ENCODE measurements at regions not wholly inside any gene's neighbourhood (a gene's known extent, or its start where the extent isn't known, plus 50 kb on each side); places are given as distances from the start of the nearest gene placed in this dataset.

DNA sequence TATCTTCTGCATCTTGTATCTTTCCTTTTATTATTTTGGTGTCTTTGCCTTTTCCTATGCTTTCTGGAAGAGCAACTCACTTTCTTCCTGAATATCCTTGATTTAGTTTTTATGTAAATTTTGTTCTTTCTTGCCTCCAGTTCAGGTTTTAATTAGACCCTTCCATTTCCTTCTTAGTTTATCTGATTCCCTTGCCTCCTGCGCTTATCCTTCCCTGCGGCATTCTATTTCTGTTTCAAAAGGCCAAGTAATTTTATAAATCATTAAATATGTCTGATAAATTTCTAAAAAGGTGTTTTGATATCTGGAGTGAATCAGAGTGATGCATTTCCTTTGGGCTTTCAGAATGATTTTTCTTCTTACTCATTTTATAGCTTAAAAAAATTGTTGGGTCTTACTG lies 167.7 kb upstream of the WDR11 start:
- TF ChIP-seq CTCF (IDR thresholded peaks at IDR 0.05; ENCODE audit: insufficient read depth in 1 of 2, low read depth in 1 of 2, low read length in 1 of 2, severe bottlenecking in 1 of 2, unreplicated experiment in 1 of 2), result no peak
- H3K27ac Mint-ChIP-seq (ENCODE audit: unreplicated experiment), result no peak overlapping the region
- no peaks in the 10 kb centered on the region for H3K9me3 Mint-ChIP-seq (ENCODE audit: unreplicated experiment)

GRCh38 chr10:120684226-120684625 lies 166.9 kb upstream of the WDR11 start:
- Mint-ChIP-seq H3K27ac (ENCODE audit: unreplicated experiment) (no peak overlapping the region), H3K4me1 (ENCODE audit: low read depth, unreplicated experiment) (no peaks in the 10 kb centered on the region)
- CTCF ChIA-PET, result no interaction called here

More for the DNA sequence above, 167.7 kb upstream of the WDR11 start:
- ChIA-PET POLR2A (no interaction called here), CTCF (no interaction called here)
- intact Hi-C loops (cut with micrococcal nuclease; ENCODE audit: unreplicated experiment), result no loop called here
- Mint-ChIP-seq H3K4me3 (ENCODE audit: unreplicated experiment) (no peak overlapping the region), H3K4me1 (ENCODE audit: low read depth, unreplicated experiment) (no peaks in the 10 kb centered on the region), H3K36me3 (ENCODE audit: insufficient read depth, unreplicated experiment) (no peaks in the 10 kb centered on the region), H3K27me3 (ENCODE audit: insufficient read depth, unreplicated experiment) (peaks cover 10% of the 10 kb centered on the region)
- Histone ChIP-seq H3K27me3 (replicated peaks; ENCODE audit: control insufficient read depth, insufficient read depth, low read length) (no peaks in the 10 kb centered on the region; the same call in 1 of the 2 replicates), H3K36me3 (ENCODE audit: control insufficient read depth, insufficient read depth, low read length) (no peaks in the 10 kb centered on the region), H3K4me1 (no peaks in the 10 kb centered on the region), H3K9me3 (no peaks in the 10 kb centered on the region), H3K4me3 (ENCODE audit: low read depth, low read length) (no peak overlapping the region)
- BruUV-seq (replicated peaks), result no TSS peak
- no peak for DNase-seq

GRCh38 chr10:120685136-120685535 lies 166.0 kb upstream of the WDR11 start:
- Mint-ChIP-seq H3K4me3 (ENCODE audit: unreplicated experiment) (no peak overlapping the region), H3K27me3 (ENCODE audit: insufficient read depth, unreplicated experiment) (peaks cover 10% of the 10 kb centered on the region), H3K9me3 (ENCODE audit: unreplicated experiment) (no peaks in the 10 kb centered on the region), H3K4me1 (ENCODE audit: low read depth, unreplicated experiment) (no peaks in the 10 kb centered on the region), H3K27ac (ENCODE audit: unreplicated experiment) (no peak overlapping the region), H3K36me3 (ENCODE audit: insufficient read depth, unreplicated experiment) (no peaks in the 10 kb centered on the region)
- ChIA-PET POLR2A (no interaction called here), CTCF (no interaction called here)
- no peaks in the 10 kb centered on the region; the same call in 1 of the 2 replicates for H3K27me3 ChIP-seq (replicated peaks; ENCODE audit: control insufficient read depth, insufficient read depth, low read length)
- intact Hi-C loops (cut with micrococcal nuclease; ENCODE audit: unreplicated experiment), result no loop called here
- H3K4me1 ChIP-seq, result no peaks in the 10 kb centered on the region
- H3K36me3 ChIP-seq (ENCODE audit: control insufficient read depth, insufficient read depth, low read length), result no peaks in the 10 kb centered on the region
- no peak for DNase-seq
- TF ChIP-seq CTCF (IDR thresholded peaks at IDR 0.05; ENCODE audit: insufficient read depth in 1 of 2, low read depth in 1 of 2, low read length in 1 of 2, severe bottlenecking in 1 of 2, unreplicated experiment in 1 of 2), result no peak
- H3K9me3 ChIP-seq, result no peaks in the 10 kb centered on the region
- no TSS peak for BruUV-seq (replicated peaks)
- no peak overlapping the region for H3K4me3 ChIP-seq (ENCODE audit: low read depth, low read length)

More at GRCh38 chr10:120684226-120684625, 166.9 kb upstream of the WDR11 start:
- no peak overlapping the region for H3K4me3 Mint-ChIP-seq (ENCODE audit: unreplicated experiment)
- peaks cover 10% of the 10 kb centered on the region for H3K27me3 Mint-ChIP-seq (ENCODE audit: insufficient read depth, unreplicated experiment)
- H3K27me3 ChIP-seq (replicated peaks; ENCODE audit: control insufficient read depth, insufficient read depth, low read length), result no peaks in the 10 kb centered on the region; the same call in 1 of the 2 replicates
- H3K36me3 ChIP-seq (ENCODE audit: control insufficient read depth, insufficient read depth, low read length), result no peaks in the 10 kb centered on the region
- no peaks in the 10 kb centered on the region for H3K9me3 Mint-ChIP-seq (ENCODE audit: unreplicated experiment)
- no peak for DNase-seq
- POLR2A ChIA-PET, result no interaction called here
- TF ChIP-seq CTCF (IDR thresholded peaks at IDR 0.05; ENCODE audit: insufficient read depth in 1 of 2, low read depth in 1 of 2, low read length in 1 of 2, severe bottlenecking in 1 of 2, unreplicated experiment in 1 of 2), result no peak
- no peaks in the 10 kb centered on the region for H3K36me3 Mint-ChIP-seq (ENCODE audit: insufficient read depth, unreplicated experiment)
- no peak overlapping the region for H3K4me3 ChIP-seq (ENCODE audit: low read depth, low read length)
- H3K4me1 ChIP-seq, result no peaks in the 10 kb centered on the region
- intact Hi-C loops (cut with micrococcal nuclease; ENCODE audit: unreplicated experiment), result no loop called here
- no peaks in the 10 kb centered on the region for H3K9me3 ChIP-seq
- BruUV-seq (replicated peaks), result no TSS peak

Data from Caco-2 (cell line).